KBM-7 (cell line): ENCODE measurements at regions not wholly inside any gene's neighbourhood (a gene's known extent, or its start where the extent isn't known, plus 50 kb on each side); places are given as distances from the start of the nearest gene placed in this dataset.

Experiments used
- DNase-seq: peaks from one replicate; pipeline ENCODE4 v3.0.0-alpha.2; 2015
- in situ Hi-C: fragments of 300-500 bp; cut with MboI; formaldehyde crosslinking; loops from 2 replicates; pipeline ENCODE4 v1.14.3; 2020; ENCODE audit warnings: low sequenced_read_pairs, low pct_unique_long_range_greater_than_20kb, mixed read lengths

GRCh38 chr18:22467760-22468553 lies 50.2 kb upstream of the CTAGE1 start:
- no peak for DNase-seq
- in situ Hi-C loops: no loop called here

GRCh38 chr18:22468554-22468891 lies 50.8 kb upstream of the CTAGE1 start:
- in situ Hi-C loops: no loop called here
- DNase-seq: no peak

- DNase-seq: no peak
- in situ Hi-C loops: no loop called here
Observed at GRCh38 chr18:22469061-22469734, 51.5 kb upstream of the CTAGE1 start.

- in situ Hi-C loops: no loop called here
- DNase-seq: no peak
Observed at GRCh38 chr18:22469926-22470247, 52.2 kb upstream of the CTAGE1 start.

- no peak for DNase-seq
- in situ Hi-C loops: no loop called here
Observed at GRCh38 chr18:22470248-22471235, 52.8 kb upstream of the CTAGE1 start.

GRCh38 chr18:22471546-22472131 lies 53.9 kb upstream of the CTAGE1 start:
- in situ Hi-C loops: no loop called here
- no peak for DNase-seq

GRCh38 chr18:22473366-22473765 lies 55.7 kb upstream of the CTAGE1 start:
- DNase-seq: no peak
- in situ Hi-C loops: no loop called here

GRCh38 chr18:22475426-22476100 lies 57.8 kb upstream of the CTAGE1 start:
- no peak for DNase-seq
- in situ Hi-C loops: no loop called here

GRCh38 chr18:22477222-22477621 lies 59.5 kb upstream of the CTAGE1 start:
- in situ Hi-C loops: no loop called here
- no peak for DNase-seq

GRCh38 chr18:22482948-22483347 lies 65.2 kb upstream of the CTAGE1 start:
- no peak for DNase-seq
- in situ Hi-C loops: no loop called here

- in situ Hi-C loops: no loop called here
- no peak for DNase-seq
Observed at GRCh38 chr18:22483407-22483806, 65.7 kb upstream of the CTAGE1 start.

- in situ Hi-C loops: no loop called here
- DNase-seq: no peak
Observed at GRCh38 chr18:22484471-22484870, 66.8 kb upstream of the CTAGE1 start.

GRCh38 chr18:22485808-22486244 lies 68.1 kb upstream of the CTAGE1 start:
- no peak for DNase-seq
- in situ Hi-C loops: no loop called here

GRCh38 chr18:22486667-22487066 lies 69.0 kb upstream of the CTAGE1 start:
- DNase-seq: no peak
- in situ Hi-C loops: no loop called here

- no peak for DNase-seq
- in situ Hi-C loops: no loop called here
Observed at GRCh38 chr18:22488554-22488953, 70.8 kb upstream of the CTAGE1 start.

- in situ Hi-C loops: no loop called here
- DNase-seq: no peak
Observed at GRCh38 chr18:22489704-22490103, 72.0 kb upstream of the CTAGE1 start.

- no peak for DNase-seq
Observed at GRCh38 chr18:22490429-22490846, 72.7 kb upstream of the CTAGE1 start.

GRCh38 chr18:22493255-22493654 lies 75.5 kb upstream of the CTAGE1 start:
- in situ Hi-C loops: no loop called here
- no peak for DNase-seq

More at GRCh38 chr18:22490429-22490846, 72.7 kb upstream of the CTAGE1 start:
- in situ Hi-C loops: no loop called here

- no peak for DNase-seq
- in situ Hi-C loops: no loop called here
Observed at GRCh38 chr18:22493940-22494339, 76.2 kb upstream of the CTAGE1 start.
